ENCODE measurements at regions not wholly inside any gene's neighbourhood (a gene's known extent, or its start where the extent isn't known, plus 50 kb on each side); places are given as distances from the start of the nearest gene placed in this dataset.
"Not testable (repeated sequence)": the region's sequence is repeated elsewhere in the genome, so short reads cannot be mapped to it uniquely, and the experiment has no call there.

DNA sequence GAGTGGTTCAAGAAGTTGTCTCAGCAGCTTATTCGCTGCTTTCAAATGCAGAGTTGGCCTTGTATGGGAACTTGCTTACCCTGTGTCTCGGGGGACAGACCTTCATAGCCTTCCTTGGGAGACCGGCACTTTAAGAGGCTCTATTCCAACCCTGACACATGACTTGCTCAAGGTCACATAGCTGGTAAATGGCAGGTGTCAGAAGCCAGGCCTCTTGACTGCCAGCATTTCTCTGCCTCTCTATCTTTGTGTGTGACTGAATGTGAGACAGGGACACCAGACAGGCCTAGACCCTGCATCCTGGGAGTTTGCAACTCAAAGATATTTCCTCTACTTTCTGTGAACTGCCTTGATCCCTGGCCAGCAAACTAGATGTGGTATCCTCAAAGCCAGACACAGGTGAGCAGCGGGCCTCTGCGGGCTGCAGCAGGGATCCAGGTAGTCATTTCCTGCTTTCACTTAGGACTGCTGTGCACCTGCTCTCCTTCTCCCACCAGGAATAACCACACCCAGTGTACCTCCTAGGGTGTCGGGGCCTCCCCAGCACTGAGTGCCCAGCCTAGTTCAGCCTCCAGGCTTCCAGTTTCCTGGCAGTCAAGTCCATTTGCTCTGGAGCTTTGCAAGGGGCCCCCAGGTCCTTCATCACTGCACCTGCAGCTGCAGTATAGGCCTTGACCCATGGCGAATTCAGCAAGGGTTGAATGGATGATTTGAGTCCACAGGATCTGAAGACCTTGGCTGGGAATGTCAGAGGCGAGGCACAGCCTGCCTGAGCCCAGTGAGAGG lies 116.6 kb upstream of the TNRC6C start:
- no peak for DNase-seq (ENCODE audit: low read depth in 1 of 2, low spot score in 1 of 2)
- no peak for TF ChIP-seq JUND (IDR thresholded peaks at IDR 0.05; ENCODE audit: low read depth)
- in situ Hi-C loops (cut with HindIII; ENCODE audit: low pct_unique_long_range_greater_than_20kb, low sequenced_read_pairs): no loop called here

DNA sequence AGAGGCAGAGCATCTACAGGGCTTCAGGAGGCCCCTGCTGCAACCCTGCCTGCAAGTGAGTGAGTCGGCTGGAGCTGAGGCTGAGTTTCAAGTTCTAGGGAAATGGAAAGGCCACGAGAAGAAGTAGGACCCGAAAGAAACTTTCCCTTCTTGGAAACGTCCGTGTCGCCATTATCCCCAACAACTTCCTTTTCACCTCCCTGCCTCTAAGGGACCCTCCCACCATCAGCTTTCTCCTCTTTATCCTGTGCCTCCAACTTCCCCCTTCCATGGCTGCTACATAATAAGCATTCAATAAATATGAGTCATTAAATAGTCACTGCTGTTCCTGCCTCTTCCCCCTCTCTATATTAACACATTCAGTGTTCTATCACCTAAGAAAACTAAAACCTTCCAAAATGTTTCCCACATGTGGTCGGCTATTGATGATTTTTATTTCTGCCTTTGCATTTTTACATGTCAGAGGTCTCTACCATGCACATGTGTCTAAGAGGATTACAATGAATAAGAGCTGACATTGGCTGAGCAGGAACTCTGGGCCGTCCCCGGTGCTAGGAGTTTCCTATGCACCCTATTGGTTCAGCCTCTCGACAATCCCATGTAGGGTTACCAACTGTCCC lies 115.9 kb upstream of the TNRC6C start:
- no peak for DNase-seq (ENCODE audit: low read depth in 1 of 2, low spot score in 1 of 2)
- in situ Hi-C loops (cut with HindIII; ENCODE audit: low pct_unique_long_range_greater_than_20kb, low sequenced_read_pairs): no loop called here
- TF ChIP-seq JUND (IDR thresholded peaks at IDR 0.05; ENCODE audit: low read depth): no peak

DNA sequence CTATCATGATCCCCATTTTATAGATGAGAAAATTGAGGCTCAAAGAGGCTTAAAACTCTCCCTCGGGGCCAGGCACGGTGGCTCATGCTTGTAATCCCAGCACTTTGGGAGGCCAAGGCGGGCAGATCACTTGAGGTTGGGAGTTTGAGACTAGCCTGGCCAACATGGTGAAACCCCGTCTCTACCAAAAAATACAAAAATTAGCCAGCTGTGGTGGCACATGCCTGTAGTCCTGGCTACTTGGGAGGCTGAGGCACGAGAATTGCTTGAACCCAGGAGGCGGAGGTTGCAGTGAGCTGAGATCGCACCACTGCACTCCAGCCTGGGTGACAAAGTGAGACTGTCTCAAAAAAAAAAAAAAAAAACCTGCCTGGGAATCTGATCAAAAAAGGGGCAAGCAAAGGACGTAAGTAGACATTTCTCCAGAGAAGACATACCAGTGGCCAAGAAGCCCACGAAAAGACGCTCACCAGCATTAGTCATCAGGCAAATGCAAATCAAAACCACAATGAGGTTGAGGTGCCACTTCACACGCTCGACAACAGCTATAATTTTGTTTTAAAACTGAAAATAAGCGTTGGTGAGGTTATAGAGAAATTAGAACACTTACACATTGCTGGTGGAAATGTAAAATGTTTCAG lies 115.1 kb upstream of the TNRC6C start:
- in situ Hi-C loops (cut with HindIII; ENCODE audit: low pct_unique_long_range_greater_than_20kb, low sequenced_read_pairs); DNase-seq (ENCODE audit: low read depth in 1 of 2, low spot score in 1 of 2): not testable (repeated sequence)

DNA sequence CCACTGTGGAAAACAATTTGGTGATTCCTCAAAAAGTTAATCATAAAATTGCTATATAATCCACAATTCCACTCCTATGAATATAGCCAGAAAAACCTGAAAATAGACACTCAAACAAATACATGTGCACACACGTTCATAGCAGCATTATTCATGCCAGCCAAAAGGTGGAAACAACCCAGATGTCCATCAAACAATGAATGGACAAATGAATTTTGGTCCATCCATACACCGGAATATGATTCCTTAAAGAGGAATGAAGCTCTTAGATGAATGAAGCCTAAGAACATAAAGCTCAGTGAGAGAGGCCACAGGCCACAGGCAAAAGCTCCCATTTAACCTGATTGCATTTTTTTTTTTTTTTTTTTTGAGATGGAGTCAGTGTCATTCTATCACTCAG lies 114.6 kb upstream of the TNRC6C start:
- in situ Hi-C loops (cut with HindIII; ENCODE audit: low pct_unique_long_range_greater_than_20kb, low sequenced_read_pairs): no loop called here
- DNase-seq (ENCODE audit: low read depth in 1 of 2, low spot score in 1 of 2): no peak

DNA sequence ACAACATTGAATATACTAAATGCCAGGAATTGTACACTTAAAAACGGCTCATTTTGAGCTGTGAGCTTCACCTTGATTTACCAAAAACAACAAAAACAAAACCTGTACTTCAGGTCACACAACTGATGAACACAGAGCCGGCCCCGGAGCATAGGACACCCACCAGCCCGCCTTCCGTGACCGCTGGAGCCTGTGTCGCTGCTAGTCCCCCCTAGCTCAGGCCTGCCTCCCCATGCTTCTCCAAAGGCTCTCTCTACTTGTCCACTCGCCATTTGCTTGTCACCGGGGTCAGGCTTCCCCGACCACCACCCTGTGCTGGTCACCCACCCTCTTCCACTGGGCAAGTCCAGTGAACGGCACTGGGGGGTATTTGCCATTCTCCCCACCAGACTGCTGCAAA lies 113.8 kb upstream of the TNRC6C start:
- TF ChIP-seq JUND (IDR thresholded peaks at IDR 0.05; ENCODE audit: low read depth): no peak
- in situ Hi-C loops (cut with HindIII; ENCODE audit: low pct_unique_long_range_greater_than_20kb, low sequenced_read_pairs): no loop called here
- no peak for DNase-seq (ENCODE audit: low read depth in 1 of 2, low spot score in 1 of 2)

More for the DNA sequence above, 114.6 kb upstream of the TNRC6C start:
- no peak for TF ChIP-seq JUND (IDR thresholded peaks at IDR 0.05; ENCODE audit: low read depth)

DNA sequence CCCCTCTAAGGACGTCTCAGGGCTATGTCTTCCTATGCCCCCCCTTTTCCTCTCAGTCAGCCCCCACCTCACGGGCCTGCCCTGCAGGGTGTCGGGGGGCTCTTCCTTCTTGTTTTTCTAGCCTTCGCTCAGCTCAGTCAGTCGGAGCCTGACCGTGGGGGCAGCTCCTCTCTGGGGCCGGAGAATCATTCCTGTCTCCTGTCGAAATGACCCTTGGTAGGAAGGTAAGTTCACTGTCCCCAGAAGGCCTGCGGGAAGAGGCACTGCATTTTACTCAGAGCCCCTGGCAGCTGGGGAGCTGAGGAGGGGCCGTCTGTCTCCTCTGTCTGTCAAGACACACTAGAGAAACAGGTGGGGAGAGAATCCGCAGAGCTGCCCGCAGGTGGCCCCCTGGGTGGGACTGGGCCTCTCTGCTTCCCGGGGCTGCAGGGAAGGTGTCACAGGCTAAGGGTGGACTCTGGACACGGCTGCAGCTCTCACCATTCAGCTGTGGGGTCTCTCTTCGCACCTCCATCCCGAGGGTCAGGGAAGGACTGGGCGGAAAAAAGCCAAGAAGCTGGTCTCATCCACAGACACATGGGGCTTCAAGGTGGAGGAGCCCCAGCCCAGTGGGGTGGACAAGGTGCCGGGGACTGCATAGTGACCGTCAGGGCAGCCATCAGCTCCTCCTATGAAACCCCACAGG lies 112.8 kb upstream of the TNRC6C start:
- no peak for TF ChIP-seq JUND (IDR thresholded peaks at IDR 0.05; ENCODE audit: low read depth)
- in situ Hi-C loops (cut with HindIII; ENCODE audit: low pct_unique_long_range_greater_than_20kb, low sequenced_read_pairs): no loop called here
- no peak for DNase-seq (ENCODE audit: low read depth in 1 of 2, low spot score in 1 of 2)

DNA sequence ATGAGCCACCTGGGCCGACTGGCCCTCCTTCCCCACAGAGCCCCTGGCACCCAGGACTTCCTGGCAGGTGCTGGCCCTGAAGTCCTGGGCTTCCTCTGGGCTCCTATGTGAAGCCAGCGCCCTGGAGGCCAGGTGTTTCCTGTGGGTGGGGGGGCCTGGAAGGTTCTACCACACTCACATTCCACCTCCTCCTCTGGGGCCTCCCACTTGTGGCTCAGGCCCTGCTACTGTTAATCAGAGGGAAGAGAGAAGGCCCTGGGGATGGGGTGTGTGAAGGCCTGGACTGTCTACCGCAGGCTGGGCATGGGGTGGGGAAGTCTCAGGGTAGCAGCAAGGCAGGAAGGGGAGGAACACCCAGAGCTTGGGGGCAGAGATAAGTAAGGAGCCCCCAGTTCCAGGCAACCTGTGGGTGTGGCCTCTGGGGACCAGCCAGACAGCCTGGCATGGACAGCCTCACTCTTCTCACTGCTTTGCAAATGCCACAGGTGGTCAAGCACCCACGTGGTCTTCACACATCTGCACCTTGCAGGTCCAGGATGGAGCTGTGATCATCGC lies 111.9 kb upstream of the TNRC6C start:
- DNase-seq (ENCODE audit: low read depth in 1 of 2, low spot score in 1 of 2): no peak
- in situ Hi-C loops (cut with HindIII; ENCODE audit: low pct_unique_long_range_greater_than_20kb, low sequenced_read_pairs): no loop called here
- no peak for TF ChIP-seq JUND (IDR thresholded peaks at IDR 0.05; ENCODE audit: low read depth)

DNA sequence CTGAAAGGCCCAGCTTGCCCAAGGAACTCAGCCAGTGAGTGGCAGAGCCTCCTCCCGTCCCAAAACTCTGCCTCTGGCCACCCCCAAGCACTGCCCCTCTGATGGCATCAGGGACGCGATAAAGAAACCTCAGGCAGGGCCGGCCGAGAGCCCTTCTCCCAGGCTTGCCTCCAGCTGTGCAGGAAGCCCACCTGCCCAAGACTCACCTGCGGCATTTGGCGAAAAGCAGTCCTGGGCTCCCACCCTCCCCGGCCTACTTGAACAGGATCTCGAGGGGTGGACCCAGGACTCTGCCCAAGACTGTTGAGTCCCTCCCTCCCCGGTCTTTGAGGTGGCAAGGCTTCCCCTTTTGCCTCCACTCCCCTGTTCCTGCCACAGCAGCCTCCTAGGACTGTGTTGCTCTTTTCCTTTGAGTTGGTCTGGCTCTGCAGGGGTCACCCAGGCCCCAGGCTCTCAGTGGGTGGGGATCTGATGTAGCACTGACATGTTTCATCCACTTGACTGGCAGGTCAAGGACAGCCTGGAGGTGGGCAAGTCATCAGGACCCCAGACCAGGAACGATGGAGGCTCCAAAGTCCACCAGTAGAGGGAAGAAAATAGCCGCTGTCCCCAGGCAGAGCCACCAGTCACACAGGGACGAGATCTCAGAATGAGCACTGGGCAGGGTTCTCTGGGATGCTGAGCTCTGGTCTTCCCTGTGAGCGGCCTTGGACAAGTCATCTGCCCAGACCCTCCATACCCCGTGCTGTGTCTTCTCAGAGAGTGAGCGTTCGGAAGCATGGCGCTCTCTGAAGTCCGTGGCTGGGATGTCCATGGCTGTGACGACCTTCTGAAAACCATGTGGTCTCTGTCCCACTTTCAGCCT lies 111.0 kb upstream of the TNRC6C start:
- no peak for TF ChIP-seq JUND (IDR thresholded peaks at IDR 0.05; ENCODE audit: low read depth)
- DNase-seq (ENCODE audit: low read depth in 1 of 2, low spot score in 1 of 2): no peak
- in situ Hi-C loops (cut with HindIII; ENCODE audit: low pct_unique_long_range_greater_than_20kb, low sequenced_read_pairs): no loop called here

DNA sequence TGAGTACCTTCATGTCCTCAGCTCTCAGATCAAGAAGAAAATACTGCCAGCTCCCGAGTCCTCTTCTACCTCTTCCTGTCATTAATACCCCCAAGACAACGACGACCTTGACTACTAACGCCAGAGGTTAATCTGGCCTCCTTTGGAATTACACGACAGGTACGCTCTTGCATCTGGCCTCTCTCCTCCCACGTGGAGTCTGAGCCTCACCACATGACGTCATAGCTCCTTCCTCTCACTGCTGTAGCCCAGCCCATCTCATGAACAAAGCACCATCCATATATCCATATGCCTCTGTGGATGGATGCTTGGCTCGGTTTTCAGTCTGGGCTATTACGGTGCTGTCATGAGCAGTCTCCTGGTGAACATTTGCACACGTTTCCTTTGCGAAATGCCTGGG lies 110.2 kb upstream of the TNRC6C start:
- in situ Hi-C loops (cut with HindIII; ENCODE audit: low pct_unique_long_range_greater_than_20kb, low sequenced_read_pairs): no loop called here
- peak in 1 of 2 experiments; percentile 29 for DNase-seq (ENCODE audit: low read depth in 1 of 2, low spot score in 1 of 2)
- TF ChIP-seq JUND (IDR thresholded peaks at IDR 0.05; ENCODE audit: low read depth): no peak

DNA sequence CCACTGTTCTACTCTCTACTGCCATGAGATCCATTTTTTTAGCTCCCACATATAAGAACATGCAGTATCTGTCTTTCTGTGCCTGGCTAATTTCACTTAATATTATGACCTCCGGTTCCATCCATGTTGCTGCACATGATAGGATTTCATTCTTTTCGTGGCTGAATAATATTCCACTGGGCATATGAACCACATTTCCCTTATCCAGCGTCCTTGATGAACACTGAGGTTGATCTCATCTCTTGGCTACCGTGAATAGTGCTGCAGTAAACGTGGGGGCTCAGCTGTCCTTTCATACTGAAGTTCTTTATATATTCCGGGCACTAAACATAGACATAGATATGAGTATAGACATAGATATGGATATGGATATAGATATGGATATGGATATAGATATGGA lies 109.3 kb upstream of the TNRC6C start:
- TF ChIP-seq JUND (IDR thresholded peaks at IDR 0.05; ENCODE audit: low read depth): no peak
- in situ Hi-C loops (cut with HindIII; ENCODE audit: low pct_unique_long_range_greater_than_20kb, low sequenced_read_pairs): no loop called here
- no peak for DNase-seq (ENCODE audit: low read depth in 1 of 2, low spot score in 1 of 2)

DNA sequence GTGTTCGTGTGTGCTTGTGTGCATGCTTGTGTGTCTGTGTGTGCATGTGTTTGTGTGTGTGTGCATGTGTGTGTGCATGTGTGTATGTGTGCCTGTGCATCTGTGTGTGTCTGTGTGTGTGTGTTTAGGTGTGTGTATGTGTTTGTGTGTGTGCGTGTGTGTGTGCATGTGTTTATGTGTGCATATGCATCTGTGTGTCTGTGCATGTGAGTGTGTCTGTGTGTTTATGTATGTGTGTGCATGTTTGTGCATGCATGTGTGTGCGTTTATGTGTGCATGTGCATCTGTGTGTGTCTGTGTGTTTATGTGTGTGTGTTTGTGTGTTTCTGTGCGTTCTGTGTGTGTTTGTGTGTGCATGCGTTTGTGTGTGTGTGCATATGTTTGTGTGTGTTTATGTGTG lies 106.6 kb upstream of the TNRC6C start:
- TF ChIP-seq JUND (IDR thresholded peaks at IDR 0.05; ENCODE audit: low read depth): no peak
- DNase-seq (ENCODE audit: low read depth in 1 of 2, low spot score in 1 of 2): no peak
- in situ Hi-C loops (cut with HindIII; ENCODE audit: low pct_unique_long_range_greater_than_20kb, low sequenced_read_pairs): no loop called here

DNA sequence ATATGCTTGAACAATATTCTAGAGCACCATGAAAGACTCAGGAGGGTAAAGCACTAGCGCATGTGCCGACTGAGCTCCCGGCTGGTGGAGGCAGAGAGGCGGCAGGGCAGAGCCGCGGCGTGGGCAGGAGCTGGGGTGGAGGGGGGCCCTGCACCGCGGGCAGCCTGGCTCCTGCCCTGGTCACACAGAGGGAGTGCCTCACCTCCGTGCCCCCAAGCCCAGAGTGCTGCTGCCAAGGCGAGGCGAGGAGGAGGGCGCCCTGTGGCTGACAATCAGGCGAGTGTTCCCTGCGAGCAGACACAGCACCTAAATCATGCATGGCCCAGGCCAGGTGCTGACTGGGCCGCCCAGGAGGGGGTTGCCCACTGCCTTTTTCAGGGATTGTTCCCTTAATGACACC lies 105.8 kb upstream of the TNRC6C start:
- DNase-seq (ENCODE audit: low read depth in 1 of 2, low spot score in 1 of 2): no peak
- in situ Hi-C loops (cut with HindIII; ENCODE audit: low pct_unique_long_range_greater_than_20kb, low sequenced_read_pairs): no loop called here
- TF ChIP-seq JUND (IDR thresholded peaks at IDR 0.05; ENCODE audit: low read depth): no peak

All from T47D (cell line).